Transverse colon (tissue), 4 donors: ENCODE measurements at regions not wholly inside any gene's neighbourhood (a gene's known extent, or its start where the extent isn't known, plus 50 kb on each side); places are given as distances from the start of the nearest gene placed in this dataset.

Experiments
- DNase-seq: peaks from one replicate; pipeline ENCODE4 v3.0.0-alpha.2; 2019
- H3K27ac ChIP-seq, 4 donors: fragments of 200-600 bp; sonication (generic); 2 replicates each; pipeline ENCODE4 v1.5.1; 2016 to 2018; ENCODE audit warnings: inconsistent platforms in 4 of 4
- H3K27me3 ChIP-seq: fragments of 200-600 bp; sonication (generic); 2 replicates; pipeline ENCODE4 v1.5.1; 2017; ENCODE audit warnings: inconsistent platforms
- H3K36me3 ChIP-seq, 4 donors: fragments of 200-600 bp; sonication (generic); 2 replicates each; pipeline ENCODE4 v1.5.1; 2017 to 2019; ENCODE audit warnings: inconsistent platforms in 4 of 4
- H3K4me1 ChIP-seq, 4 donors: fragments of 200-600 bp; sonication (generic); 2 replicates each; pipeline ENCODE4 v1.5.1; 2017 to 2020; ENCODE audit warnings: inconsistent platforms in 4 of 4
- H3K4me3 ChIP-seq, 4 donors: fragments of 200-600 bp; sonication (generic); 1 replicate in 1 of 4; 2 replicates in 3 of 4; pipeline versions ENCODE4 v1.5.1 to v1.6.1; 2017 to 2019; ENCODE audit warnings: inconsistent platforms in 4 of 4
- H3K9me3 ChIP-seq, 2 donors: fragments of 200-600 bp; sonication (generic); 2 replicates each; pipeline ENCODE4 v1.5.1; 2017 to 2019; ENCODE audit warnings: inconsistent platforms in 2 of 2
- CTCF ChIP-seq, 5 experiments: fragments of 200-600 bp in 3 of 5; fragments of 450-650 bp in 2 of 5; sonication (generic) in 3 of 5; IDR thresholded peaks; 1 replicate in 2 of 5; 2 replicates in 3 of 5; pipeline ENCODE4 v1.5.1; 2016 to 2017; ENCODE audit warnings: antibody characterized with exemption in 5 of 5, inconsistent platforms in 3 of 5, mild to moderate bottlenecking in 2 of 5, moderate library complexity in 1 of 5
- EP300 ChIP-seq: sonication (generic); formaldehyde crosslinking; IDR thresholded peaks from one replicate; pipeline ENCODE4 v1.6.1; 2017; ENCODE audit warnings: antibody characterized with exemption, low read depth
- POLR2A ChIP-seq: fragments of 450-650 bp; IDR thresholded peaks from one replicate; pipeline ENCODE4 v1.6.1; 2016; ENCODE audit warnings: antibody characterized with exemption, mild to moderate bottlenecking, moderate library complexity
- POLR2AphosphoS5 ChIP-seq, 3 donors: sonication (generic); formaldehyde crosslinking; IDR thresholded peaks; one replicate each; pipeline ENCODE4 v1.6.1; 2016; ENCODE audit warnings: antibody characterized with exemption in 3 of 3
- WGBS, 2 donors: methylation state at CpG; one replicate each; pipeline ENCODE4 v1.1.5; 2018; ENCODE audit warnings: low coverage in 1 of 2; 5-methylcytosine and 5-hydroxymethylcytosine counted together
- in situ Hi-C, 4 donors: fragments of 200-750 bp; cut with MboI; loops; one replicate each; pipeline versions ENCODE4 v1.15.0 to v1.15.1; 2017; ENCODE audit warnings: low sequenced_read_pairs in 3 of 4, low pct_ligation_motif_present in 1 of 4, low pct_unique_long_range_greater_than_20kb in 1 of 4
- intact Hi-C: fragments of 100-400 bp; cut with DNase I; formaldehyde crosslinking; loops from one replicate; pipeline ENCODE4 v1.15.1; 2023; ENCODE audit warnings: low total_unique reads

DNA sequence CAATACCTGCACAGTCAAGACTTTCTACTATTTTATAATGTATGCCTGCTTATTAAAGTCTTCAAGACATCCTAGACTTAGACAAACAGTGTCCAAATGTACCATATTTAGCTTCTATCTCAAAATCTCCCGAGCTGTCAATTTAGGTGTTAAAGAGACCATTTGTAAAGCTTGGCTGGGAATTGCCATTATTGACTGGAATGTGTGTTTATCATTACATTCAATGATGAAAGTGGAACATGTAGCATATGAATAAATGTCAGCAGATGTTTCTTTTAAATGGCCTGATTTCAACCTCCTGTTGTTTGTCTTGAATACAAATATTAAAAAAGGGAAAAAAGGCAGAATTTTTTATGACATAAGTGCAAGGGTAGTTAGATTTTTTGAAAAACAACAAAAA is 572.3 kb downstream of the PRKD1 start:
- intact Hi-C loops, result no loop called here
- Histone ChIP-seq H3K4me3 (no peak overlapping the region), H3K27ac (no peak overlapping the region), H3K9me3 (peaks cover 0 to 3% of the 10 kb centered on the region in 2 donors), H3K36me3 (no peaks in the 10 kb centered on the region), H3K4me1 (no peaks in the 10 kb centered on the region), H3K27me3 (no peaks in the 10 kb centered on the region)
- 55% methylated on average over 1 of the region's 1 CpG; no CpG with 5 or more reads in 1 of the 2 donors for WGBS, 2 donors
- no peak for TF ChIP-seq POLR2A
- TF ChIP-seq POLR2AphosphoS5 (IDR thresholded peaks at IDR 0.05), result no peak
- no peak for TF ChIP-seq CTCF (IDR thresholded peaks at IDR 0.05)
- TF ChIP-seq EP300, result no peak
- no peak for DNase-seq
- in situ Hi-C loops, result no loop called here

- 75 to 87% methylated on average over 1 of the region's 1 CpG for WGBS, 2 donors
- Histone ChIP-seq H3K27ac (no peak overlapping the region), H3K9me3 (peaks cover 0 to 3% of the 10 kb centered on the region in 2 donors), H3K4me1 (no peaks in the 10 kb centered on the region), H3K36me3 (no peaks in the 10 kb centered on the region), H3K4me3 (no peak overlapping the region), H3K27me3 (no peaks in the 10 kb centered on the region)
- in situ Hi-C loops (no loop called here), intact Hi-C loops (no loop called here)
- TF ChIP-seq POLR2AphosphoS5 (IDR thresholded peaks at IDR 0.05) (no peak), EP300 (no peak), CTCF (IDR thresholded peaks at IDR 0.05) (no peak), POLR2A (no peak)
- no peak for DNase-seq
Measured at GRCh38 chr14:29355846-29356245, 571.8 kb downstream of the PRKD1 start.

- no peak for TF ChIP-seq POLR2AphosphoS5 (IDR thresholded peaks at IDR 0.05)
- TF ChIP-seq CTCF (IDR thresholded peaks at IDR 0.05), result no peak
- no peak for TF ChIP-seq POLR2A
- TF ChIP-seq EP300, result no peak
- intact Hi-C loops, result no loop called here
- Histone ChIP-seq H3K27ac (no peak overlapping the region), H3K36me3 (no peaks in the 10 kb centered on the region), H3K27me3 (no peaks in the 10 kb centered on the region), H3K4me3 (no peak overlapping the region), H3K4me1 (no peaks in the 10 kb centered on the region), H3K9me3 (no peaks in the 10 kb centered on the region)
- in situ Hi-C loops, result no loop called here
- 61 to 78% methylated on average over 3 of the region's 3 CpGs for WGBS, 2 donors
- no peak for DNase-seq
Measured at GRCh38 chr14:29360656-29361055, 567.0 kb downstream of the PRKD1 start.

DNA sequence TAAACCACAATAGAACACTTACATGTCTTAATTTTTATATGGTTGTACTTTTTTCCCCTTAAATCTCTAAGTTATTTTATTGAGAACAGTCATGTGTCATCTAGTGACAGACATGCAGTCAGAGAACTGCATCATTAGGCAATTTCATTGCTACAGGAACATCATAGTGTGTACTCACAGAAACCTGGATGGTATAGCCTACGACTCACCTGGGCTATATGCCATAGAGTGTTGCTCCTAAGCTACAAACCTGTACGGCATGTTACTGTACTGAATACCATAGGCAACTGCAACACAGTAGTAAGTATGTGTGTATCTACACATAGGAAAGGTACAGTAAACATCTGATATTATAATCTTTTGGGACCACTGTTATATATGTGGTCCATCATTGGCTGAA is 557.6 kb downstream of the PRKD1 start:
- no peaks in the 10 kb centered on the region for H3K9me3 ChIP-seq
- in situ Hi-C loops (no loop called here), intact Hi-C loops (no loop called here)
- H3K4me3 ChIP-seq, result no peak overlapping the region
- H3K27ac ChIP-seq, result no peak overlapping the region
- H3K4me1 ChIP-seq, result no peaks in the 10 kb centered on the region
- DNase-seq, result no peak
- no peaks in the 10 kb centered on the region for H3K36me3 ChIP-seq
- no peaks in the 10 kb centered on the region for H3K27me3 ChIP-seq
- no peak for TF ChIP-seq POLR2AphosphoS5 (IDR thresholded peaks at IDR 0.05)
- no peak for TF ChIP-seq CTCF (IDR thresholded peaks at IDR 0.05)
- no peak for TF ChIP-seq POLR2A
- TF ChIP-seq EP300, result no peak
- 86% methylated on average over 2 of the region's 2 CpGs; no CpG with 5 or more reads in 1 of the 2 donors for WGBS, 2 donors
